Omental fat pad (tissue), 3 donors: ENCODE measurements at regions not wholly inside any gene's neighbourhood (a gene's known extent, or its start where the extent isn't known, plus 50 kb on each side); places are given as distances from the start of the nearest gene placed in this dataset.
A peak's percentile ranks its signal among the peaks of the same experiment; 100 is the strongest.
"Not testable (repeated sequence)": the region's sequence is repeated elsewhere in the genome, so short reads cannot be mapped to it uniquely, and the experiment has no call there.

Source experiments
- ATAC-seq: fragments of 150-250 bp; one replicate; pipeline ENCODE4 v1.9.1; 2016; ENCODE audit warnings: mild to moderate bottlenecking, moderate library complexity; ENCODE audit not compliant: low FRiP score
- DNase-seq: peaks from one replicate; pipeline ENCODE4 v3.0.0-alpha.2; 2019; ENCODE audit warnings: low spot score
- TF ChIP-seq, protein P1 (sequence below), 3 donors: fragments of 450-650 bp; IDR thresholded peaks; one replicate each; pipeline ENCODE4 v1.5.1; 2016 to 2017; ENCODE audit warnings: antibody characterized with exemption in 3 of 3, mild to moderate bottlenecking in 3 of 3, moderate library complexity in 2 of 3

DNA sequence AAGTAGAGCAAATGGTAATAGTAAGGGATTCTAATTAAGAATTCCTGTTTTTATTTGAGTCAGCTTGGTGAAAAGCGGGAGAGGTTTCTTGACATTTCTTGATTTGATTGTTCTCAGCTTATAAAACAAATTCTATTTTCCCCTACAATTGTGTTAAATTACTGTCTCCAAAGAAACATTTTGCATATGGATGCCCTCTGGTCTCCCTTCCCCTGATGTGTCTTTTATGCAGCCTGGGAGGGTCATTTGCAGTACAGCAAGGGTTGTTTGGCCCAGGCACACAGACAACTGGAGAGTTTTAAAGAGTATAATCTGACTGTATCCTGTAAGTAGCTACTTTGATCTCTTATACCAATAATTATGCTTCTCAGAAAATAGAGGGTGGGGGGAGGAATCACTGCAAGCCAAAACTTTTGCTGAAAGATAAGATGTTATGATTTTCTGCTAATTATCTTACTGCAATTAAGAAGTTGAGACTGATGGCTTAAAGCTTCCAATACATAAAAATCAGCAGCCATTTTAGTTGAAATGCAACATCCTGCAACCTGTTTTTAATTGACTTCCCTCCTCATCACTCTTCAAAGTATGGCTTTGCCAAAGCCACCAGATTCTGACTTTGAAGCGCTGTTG is 204.1 kb upstream of the SEMA6A start:
- no peak for ATAC-seq
- TF ChIP-seq, protein P1, sequence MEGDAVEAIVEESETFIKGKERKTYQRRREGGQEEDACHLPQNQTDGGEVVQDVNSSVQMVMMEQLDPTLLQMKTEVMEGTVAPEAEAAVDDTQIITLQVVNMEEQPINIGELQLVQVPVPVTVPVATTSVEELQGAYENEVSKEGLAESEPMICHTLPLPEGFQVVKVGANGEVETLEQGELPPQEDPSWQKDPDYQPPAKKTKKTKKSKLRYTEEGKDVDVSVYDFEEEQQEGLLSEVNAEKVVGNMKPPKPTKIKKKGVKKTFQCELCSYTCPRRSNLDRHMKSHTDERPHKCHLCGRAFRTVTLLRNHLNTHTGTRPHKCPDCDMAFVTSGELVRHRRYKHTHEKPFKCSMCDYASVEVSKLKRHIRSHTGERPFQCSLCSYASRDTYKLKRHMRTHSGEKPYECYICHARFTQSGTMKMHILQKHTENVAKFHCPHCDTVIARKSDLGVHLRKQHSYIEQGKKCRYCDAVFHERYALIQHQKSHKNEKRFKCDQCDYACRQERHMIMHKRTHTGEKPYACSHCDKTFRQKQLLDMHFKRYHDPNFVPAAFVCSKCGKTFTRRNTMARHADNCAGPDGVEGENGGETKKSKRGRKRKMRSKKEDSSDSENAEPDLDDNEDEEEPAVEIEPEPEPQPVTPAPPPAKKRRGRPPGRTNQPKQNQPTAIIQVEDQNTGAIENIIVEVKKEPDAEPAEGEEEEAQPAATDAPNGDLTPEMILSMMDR (IDR thresholded peaks at IDR 0.05), result no peak
- DNase-seq, result no peak

DNA sequence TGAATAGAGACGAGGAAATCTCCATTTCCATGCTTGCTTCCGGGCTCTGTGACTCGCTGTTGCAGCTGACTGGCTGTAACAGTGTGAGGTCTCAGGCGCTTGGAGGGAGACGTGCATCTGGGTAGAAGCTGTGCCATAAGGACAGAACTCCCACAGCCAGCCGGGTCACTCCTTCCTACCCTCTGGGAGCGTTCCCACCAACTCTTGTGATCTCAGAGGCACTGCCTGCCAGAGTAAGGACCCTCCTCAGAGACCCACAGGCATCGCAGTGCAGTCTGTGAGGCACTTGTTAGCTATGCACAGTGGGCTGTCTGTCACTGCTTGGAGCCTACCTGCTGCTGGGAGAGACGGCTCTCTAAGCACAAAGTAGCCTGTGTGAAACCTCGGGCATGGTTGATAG is 203.4 kb upstream of the SEMA6A start:
- TF ChIP-seq, protein P1 (IDR thresholded peaks at IDR 0.05), result no peak
- DNase-seq (no peak), ATAC-seq (no peak)

DNA sequence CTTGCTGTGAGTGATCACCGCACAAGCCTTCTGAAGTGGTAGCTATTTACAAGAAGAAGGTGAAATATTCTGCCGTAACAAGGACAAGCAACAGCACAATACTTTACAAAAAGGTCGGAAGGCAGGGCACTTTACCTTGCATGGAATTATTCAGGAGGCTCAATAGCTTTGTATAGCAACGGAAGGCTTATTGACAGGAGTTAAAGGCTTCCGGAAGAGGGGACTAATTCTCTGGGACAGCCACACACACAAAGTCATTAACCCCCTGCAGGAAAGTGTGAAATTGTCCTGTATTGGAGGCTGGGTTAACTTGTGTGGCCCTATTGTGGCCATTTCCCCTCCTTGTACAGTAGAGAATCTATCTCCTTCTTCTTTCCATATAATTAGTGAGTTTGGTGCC is 199.3 kb upstream of the SEMA6A start:
- no peak for ATAC-seq
- TF ChIP-seq, protein P1 (IDR thresholded peaks at IDR 0.05), result no peak

DNA sequence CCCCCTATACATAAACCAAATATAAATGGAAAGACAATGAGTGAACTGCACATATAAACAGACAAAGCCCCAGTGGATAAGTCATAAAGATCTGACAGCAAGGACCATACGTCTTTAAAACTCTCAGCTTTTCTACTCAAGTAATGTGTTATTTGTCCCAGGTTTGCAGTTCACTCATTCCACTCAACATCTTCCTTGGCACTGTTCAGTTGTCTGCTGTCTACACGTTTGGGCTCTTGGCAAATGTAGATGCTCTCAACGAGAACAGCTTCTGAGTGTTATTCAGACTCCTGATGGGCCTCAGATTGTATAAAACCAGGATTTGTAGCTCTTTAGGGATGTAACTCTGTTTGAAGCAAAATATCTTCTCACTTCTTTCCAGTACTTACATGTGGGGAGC is 198.2 kb upstream of the SEMA6A start:
- TF ChIP-seq, protein P1 (IDR thresholded peaks at IDR 0.05), result no peak
- ATAC-seq (no peak), DNase-seq (no peak)

More for the DNA sequence above, 199.3 kb upstream of the SEMA6A start:
- DNase-seq, result no peak

DNA sequence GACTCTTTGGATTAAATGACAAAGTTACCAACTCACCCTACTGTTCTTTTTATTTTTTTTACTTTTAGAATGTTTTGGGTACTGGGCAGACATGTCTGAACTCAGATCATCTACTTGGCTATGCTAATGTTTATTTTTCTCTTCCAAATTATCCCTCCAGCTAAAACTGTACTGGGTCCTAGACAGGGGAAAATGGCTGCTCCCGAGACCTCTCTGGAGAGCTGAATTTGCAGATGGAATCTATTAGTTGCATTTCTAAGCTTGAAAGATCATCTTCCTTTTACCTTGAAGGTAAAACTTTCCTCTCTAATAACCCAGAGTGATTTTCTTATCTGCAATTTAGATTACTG is 197.5 kb upstream of the SEMA6A start:
- no peak for ATAC-seq

DNA sequence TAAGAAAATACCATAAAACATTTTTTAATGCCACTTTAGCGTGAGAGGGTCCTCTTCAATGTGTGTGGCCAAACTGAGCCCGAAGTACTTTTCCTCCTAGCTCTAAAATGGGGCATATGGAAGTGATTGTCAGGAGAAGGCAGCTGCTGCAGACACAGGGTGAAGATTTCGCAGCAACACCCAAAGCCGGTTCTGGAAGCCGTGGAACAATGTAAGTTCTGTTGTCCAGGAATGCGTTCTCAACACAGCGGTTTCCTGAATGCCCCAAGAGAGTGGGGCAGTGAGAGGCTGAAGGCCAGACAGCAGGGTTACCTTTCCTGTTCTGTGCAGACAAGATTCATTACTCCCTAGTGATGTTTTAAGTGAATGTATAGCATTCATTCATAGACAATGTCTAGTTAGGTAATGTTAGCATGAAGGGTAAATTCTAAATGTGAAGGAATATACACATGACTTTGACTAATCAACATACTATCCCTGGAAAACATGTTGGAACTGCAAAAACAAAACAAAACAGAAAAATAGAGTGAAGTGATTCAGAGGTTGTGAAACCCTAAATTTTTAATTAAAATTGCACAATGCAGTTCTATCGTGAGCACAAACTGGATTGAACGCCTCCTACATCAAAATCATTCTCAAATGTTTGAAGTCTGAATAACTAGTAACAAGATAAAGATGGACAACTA is 197.0 kb upstream of the SEMA6A start:
- ATAC-seq (peak; percentile 87), DNase-seq (no peak)
- TF ChIP-seq, protein P1 (IDR thresholded peaks at IDR 0.05), result no peak

More for the DNA sequence above, 197.5 kb upstream of the SEMA6A start:
- DNase-seq, result no peak
- TF ChIP-seq, protein P1 (IDR thresholded peaks at IDR 0.05), result no peak

DNA sequence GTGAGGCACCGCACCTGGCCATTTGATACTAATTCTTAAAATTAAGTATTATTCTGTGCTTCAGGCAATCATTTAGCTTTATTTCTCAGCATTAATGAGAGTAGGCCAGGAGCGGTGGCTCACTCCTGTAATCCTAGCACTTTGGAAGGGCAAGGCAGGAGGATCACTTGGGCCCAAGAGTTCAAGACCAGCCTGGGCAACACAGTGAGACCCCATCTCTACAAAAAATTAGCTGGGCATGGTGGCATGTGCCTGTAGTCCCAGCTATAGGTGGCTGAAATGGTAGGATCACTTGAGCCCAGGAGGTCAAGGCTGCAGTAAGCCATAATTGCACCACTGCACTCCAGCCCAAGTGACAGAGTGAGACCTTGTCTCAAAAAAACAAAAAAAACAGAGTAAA is 195.3 kb upstream of the SEMA6A start:
- ATAC-seq, DNase-seq: not testable (repeated sequence)
